ENCODE measurements at regions not wholly inside any gene's neighbourhood (a gene's known extent, or its start where the extent isn't known, plus 50 kb on each side); places are given as distances from the start of the nearest gene placed in this dataset.

DNA sequence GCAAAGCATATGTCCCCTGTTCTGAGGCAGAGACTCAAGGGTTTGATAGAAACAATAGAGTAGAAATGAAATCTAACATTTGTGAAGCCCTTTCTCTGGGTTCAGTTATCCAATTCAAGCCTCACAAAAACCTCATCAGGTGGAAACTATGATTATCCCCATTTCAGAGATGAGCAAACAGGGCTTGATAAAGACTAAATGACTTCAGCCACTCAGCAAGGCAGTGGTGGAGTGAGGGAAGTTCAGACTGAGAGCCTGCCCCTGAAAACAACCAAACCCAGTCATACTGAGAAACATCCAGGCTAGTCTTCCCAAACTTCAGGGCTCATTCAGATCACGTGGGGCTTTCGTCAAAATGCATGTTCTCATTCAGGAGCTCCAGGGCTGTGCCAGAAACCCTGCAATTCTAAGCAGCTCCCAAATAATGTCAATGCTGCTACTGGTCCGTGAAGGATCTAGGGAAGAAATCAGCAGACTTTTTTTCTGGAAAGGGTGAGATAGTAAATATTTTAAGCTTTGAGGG lies 109.6 kb upstream of the KIT start:
- DNase-seq: no peak

DNA sequence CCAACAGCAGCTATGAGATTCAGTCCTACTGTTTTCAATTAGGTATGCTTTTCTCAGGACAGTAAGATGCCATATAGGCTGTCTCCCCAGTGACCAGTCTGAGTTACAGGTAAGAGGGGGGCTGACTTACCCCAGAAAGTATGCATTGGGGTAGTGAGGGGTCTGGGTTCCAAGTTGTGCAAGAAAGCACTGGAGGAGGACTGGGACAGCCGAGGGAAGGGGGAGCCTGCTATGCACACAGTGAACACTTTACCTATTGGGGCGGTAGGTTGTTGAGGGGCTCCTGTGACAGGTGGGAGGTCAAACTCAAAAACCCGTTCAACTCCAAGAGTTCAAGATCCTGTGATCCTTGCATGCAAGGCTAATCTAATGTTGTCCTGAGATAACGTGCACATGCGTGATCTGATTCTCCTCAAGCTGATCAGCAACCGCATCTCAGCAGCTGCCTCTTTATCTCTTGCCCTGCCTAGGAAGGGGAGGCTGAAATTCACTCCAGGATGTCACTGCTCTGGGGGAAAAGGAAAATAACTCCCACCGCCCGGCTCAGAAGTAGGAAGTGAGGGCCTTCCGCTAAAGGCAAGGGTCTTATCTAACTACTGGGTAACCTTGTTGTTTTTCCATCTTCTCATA lies 108.8 kb upstream of the KIT start:
- DNase-seq: no peak

DNA sequence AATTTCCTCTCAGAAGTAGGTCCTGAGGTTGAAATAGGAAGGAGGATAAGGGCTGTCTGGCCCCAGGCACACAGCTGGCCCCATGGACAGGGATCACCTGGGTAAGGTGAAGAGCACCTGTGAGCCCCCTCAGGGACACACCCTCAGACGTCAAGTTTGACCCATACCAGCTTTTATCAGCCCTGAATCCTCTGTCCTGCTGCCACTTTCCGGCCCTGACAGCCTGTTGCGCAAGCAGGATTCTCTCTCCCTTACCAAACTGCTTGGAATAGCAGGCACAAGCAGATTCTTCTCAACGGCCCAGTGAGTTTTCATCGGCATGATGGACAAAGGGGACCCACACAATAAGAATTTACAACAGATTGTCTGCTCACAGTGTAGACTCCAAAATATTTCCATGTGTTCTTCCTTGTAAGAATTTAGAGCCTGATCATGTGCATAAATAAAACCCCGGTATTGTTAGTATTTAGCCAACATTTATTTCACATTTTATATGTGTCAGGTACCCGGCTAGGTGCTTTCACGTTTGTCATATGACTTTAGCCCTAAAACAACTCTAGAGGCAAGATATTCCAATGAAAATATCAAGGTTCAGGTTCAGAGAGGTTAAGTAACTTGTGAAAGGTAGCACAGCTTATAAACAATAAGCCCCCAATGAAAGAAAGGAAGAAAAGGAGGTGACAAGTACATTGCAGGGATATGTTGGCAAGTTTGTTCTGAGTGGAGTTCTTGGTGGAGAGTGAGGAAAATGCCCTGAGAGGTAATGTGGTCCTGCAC lies 107.2 kb upstream of the KIT start:
- DNase-seq: no peak

DNA sequence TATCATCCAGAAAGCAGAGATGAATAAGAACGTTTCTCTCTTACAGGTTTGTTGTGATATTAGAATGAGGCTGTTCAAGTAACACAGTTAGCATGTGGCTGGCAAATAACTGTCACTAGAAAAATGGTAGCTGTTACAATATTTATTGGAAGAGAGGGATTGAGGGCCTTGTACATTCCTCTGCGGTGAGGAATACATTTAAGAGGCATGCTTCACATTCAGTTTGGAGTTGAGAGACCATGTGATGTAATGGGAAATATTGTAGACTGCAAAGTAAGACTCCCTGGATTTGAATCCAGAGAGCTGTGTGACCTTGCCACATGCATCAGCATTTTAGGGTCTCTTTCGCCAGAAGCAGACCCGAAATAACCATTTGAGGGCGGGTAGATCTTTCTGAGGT lies 104.8 kb upstream of the KIT start:
- DNase-seq: no peak

DNA sequence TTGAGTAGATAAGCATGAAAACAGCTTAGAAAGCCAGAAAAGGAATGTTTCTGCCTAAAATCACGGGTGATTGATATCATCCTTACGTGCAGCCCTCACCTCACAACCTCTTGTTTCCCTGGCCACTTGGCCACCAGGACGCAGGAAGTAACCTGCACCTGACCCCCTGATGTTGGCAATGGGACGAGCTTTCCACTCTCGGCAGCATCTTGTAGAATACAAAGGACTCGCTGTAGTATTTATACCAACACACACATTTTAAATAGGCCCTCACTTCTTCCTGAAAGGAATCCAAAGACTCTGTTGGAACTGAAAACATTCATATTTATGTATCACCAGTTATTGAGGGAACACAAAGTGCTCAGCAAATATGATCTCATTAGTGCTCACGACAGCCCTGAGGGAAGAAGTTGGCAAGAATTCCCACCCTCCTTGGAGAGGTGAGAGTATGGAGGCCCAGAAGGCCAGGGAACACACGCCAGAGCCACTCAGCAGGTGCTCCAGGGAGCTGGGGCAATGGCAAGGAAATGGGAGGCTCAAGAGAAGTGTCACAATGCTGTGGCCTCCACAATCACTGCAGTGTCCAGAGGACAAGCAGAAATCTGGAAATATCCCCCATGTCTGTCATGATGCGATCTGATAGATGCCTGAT lies 103.3 kb upstream of the KIT start:
- no peak for DNase-seq

DNA sequence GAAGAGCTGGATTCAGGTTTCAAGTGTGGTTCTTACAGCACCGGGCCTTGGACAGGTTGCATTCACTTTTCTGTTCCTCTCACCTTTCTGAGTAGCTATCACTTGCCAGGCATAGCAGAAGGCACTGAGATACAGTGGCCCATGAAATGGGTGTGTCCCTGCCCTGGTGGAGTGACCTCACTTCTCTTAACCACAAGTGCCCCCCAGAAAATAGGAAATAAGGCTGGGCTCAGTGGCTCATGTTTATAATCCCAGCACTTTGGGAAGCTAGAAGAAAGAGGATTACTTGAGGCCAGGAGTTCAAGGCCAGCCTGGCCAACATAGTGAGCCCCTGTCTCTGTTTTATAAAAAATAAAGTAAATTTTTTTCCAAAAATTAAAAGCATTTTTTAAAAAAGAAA lies 101.7 kb upstream of the KIT start:
- no peak for DNase-seq

DNA sequence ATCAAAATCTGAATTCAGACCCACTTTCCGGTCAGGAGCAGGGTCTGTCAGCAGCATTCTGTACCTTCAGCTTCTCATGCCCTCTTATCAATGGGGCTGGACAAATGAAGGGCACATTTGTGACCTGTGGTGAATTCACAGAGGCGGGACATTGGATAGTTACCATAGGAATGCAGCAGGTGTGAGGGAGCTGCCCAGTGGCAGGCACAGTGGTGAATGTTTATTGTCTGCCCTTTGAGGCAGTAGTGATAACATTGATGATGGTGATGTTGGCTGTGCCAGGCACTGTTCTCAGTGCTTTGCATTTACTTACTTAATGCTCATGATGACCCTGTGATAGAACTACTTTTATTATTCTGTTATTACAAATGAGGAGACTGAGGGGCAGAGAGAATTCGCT lies 101.2 kb upstream of the KIT start:
- DNase-seq: no peak

DNA sequence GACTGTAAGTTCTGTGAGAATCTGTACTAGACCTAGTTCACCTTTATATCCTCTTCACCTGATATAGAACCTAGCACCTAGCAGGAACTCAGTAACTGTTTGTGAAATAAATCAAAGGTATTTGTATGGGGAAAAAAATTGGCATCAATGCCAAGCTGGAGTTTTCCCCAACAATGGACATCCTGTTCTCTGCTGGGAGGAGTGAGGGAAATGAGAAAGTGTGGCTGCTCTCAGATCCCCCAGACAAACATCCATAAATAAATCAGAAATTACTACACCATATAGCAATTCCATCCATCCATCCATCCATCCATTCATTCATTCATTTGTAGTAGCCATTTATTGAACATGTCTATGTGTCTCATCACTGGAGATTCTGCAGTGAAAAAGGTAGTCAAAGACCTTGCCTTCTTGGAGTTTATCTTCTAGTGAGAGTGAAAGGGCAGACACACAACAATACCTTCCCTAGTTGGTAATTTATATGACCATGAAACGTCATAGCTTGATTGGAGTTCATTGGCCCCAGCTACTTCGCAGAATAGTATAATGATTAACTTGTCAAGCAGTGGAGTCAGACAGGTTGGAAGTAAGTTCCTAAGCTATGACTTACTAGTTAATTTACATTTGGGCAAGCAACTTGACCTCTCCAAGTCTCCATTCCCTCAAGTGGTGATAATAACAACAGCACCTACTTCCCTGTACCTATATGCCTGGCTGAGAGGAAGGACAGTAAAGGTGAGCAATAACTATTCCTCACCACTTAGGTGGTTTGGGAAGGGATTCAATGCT lies 98.7 kb upstream of the KIT start:
- DNase-seq: no peak

DNA sequence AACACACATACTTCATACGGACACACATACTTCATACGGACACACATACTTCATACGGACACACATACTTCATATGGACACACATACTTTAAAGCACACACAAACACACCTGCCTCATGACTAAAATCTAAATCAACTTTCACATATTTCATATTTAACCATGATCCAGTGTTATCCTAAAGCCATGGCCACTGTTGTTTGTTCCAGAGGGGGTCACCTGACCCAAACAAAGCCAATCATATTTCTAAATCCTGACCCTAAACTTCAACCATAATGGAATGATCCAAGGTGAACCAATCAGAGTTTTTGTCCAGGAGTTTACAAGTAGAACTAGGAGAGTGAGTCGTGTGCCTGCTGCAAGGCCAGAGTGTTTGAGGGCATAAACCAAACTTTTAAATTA lies 97.2 kb upstream of the KIT start:
- no peak for DNase-seq

DNA sequence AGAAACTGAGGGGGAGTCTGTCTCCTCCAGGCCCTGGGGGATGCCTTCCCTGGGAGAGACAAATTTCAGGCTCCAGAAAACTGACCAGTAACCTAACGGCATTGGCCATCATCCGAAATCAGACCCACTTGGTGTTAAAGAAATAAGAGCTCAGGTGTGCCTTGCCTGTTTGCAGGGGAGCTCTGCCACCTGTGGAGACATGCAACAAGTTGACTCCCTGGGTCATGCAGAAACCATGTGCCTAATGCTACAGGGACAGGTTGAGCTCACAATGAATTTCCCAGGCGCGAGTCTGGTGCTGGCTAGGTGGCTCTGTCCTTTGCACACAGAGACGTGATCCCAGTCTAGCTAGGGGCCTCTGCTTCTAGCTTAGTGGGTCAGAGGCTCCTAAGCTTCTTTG lies 95.8 kb upstream of the KIT start:
- DNase-seq: no peak

DNA sequence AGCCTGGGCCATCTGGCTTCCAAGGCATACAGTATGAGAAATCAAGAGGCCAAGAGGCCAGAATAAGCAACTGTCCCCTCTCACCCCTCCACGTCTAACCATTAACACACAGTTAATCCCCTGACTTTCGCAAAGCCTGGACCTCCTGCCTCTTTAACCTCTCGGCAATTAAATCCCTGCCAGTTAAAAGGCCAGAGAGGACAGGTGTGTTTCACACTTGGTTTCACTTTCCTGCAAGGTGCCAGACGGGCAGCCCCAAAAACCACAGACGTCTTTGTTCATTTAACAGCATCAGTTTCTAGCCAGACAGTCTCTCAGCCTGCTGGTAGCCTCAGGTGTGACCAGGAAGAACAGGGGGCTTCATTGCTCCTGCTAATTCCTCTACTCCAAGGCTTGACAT lies 91.1 kb upstream of the KIT start:
- peak in 1 of 2 donors; percentile 12 for DNase-seq

DNA sequence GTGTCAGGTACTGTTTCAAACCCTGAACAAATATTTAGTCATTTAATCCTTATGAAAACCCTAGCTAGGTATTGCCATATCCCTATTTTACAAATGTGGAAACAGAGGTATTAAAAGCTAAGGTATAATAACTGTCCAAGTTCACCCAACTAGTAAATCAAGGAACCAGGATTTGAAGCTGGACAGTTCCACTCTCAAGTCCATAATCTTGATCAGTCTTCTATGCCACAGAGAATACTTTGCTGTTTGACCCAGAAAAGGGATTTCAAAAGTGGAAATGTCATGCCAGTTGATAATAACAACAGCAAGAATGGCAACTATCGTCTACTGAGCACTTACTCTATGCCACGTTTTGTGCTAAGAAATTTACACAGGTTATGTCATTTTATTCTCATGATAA lies 90.4 kb upstream of the KIT start:
- no peak for DNase-seq

DNA sequence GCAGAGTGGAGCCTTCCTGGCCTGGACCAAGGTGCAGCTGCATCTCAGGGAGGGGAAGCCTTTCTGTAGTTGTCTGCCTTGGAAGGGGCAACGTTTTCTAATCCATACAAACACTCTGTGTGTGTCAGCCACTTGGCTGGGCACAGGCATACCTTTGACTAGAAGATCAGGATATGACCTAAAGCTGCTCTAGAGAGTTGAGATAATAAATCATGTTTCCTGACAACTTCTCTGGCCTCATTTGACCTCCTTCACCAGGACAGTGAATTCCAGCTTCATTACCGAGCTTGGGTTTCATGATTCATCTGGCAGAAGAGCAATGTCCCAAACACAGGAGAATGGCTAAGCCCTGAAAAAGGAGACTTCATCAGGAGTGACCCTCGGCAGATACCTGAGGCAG lies 89.6 kb upstream of the KIT start:
- DNase-seq: no peak

DNA sequence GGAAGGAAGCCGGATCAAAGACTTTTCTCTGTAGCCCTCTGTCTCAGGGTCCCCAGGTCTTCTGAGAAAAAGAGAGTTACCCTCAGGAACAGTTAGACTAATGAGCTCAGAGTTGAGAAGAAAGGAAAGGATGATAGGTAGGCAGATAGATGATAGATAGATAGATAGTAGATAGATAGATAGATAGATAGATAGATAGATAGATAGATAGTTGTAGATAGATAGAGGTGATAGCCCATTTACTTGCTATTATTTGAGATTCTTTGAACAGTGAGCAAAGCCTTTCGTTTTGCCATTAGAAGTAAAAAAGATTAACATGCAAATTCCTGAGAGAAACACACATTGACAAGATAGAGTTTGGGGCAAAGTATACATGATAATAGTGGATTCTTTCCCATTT lies 86.9 kb upstream of the KIT start:
- DNase-seq: no peak

DNA sequence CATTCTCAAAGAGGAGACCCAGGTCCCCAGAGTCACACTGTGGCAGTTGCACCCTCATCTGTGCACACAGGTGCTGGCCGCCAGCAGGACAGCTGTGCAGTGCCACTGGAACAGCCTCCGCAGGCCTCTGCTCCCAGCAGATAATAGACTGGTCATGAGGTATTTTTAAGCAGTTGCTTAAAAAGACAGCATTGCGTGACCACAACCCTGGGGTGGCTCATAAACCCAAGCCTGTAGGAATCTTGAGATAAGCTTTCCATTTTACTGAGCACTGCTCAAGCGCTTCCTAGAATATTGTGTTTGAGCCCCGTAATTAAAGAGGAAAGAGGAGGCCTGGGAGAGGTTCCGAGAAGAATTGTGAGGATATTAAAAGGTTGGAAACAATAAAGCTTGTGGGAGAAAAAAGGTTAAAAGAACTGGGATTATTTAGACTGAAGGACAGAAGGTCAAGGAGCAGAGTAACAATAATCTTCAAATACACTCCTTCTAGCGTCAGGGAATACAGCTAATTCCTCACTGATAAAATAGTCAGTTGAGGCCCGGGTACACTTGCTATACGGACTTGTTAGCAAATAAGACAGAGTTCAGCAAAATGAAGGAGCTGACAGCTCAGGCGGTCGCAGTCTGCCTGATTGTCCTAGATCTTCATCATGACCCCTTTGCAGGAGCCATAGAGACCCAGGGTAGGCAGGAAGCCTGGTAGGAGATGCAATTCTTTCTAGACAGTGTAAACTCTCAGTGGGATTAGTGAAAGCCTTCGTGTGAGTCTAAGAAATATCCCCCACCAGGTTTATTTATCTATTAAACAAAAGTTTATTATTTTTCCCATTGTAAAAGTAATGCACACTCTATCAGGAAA lies 86.2 kb upstream of the KIT start:
- no peak for DNase-seq

DNA sequence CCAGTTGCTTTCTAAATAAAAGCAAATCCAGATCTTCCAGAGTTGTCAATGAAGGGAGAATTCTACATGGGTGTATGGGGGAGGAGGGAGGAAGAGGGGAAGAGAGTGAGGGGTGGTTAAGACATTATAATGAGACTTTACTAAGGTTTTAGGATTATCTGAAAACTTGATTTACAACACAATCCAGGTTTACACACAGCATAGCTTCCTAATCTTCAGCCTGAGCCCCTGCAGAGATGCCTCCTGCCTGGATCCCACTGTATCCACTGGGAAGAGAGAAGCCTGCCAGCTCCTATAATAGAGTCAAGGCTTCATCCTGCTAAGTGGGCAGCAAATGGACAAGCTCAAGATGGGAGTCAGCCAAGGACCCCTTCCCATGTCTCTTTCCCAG lies 85.6 kb upstream of the KIT start:
- DNase-seq: no peak

DNA sequence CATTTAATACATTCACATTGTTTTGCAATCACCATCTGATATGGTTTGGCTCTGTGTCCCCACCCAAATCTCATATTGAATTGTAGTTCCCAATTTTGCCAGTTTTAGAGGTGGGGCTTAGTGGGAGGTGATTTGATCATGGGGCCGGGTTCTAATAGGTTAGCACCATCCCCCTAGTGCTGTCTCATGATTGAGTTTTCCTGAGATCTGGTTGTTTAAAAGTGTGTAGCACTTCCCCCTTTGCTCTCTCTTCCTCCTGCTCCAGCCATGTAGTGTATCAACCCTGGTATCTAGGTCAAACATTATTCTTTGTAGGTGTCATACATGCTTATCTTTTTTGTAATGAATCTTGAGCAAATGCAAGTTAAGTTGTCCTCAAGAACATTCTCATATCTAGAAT lies 83.3 kb upstream of the KIT start:
- no peak for DNase-seq

DNA sequence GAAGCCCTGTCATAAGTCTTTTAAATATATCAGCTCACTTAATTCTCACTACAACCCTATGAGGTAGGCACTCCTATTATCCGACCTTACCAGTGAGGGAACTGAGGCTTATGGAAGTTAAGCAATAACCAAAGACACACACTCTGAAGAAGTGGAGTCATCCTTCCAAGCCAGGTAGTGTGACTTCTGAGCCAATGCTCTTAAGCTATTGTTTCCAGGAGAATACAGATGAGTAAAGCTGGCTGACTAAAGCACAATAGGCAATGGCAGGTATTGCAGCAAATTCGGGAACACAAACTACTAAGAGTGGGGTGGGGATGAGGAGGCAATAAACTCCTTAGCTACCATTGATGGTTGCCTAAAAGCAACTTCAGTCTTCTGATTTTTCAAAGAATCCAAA lies 81.8 kb upstream of the KIT start:
- DNase-seq: no peak

DNA sequence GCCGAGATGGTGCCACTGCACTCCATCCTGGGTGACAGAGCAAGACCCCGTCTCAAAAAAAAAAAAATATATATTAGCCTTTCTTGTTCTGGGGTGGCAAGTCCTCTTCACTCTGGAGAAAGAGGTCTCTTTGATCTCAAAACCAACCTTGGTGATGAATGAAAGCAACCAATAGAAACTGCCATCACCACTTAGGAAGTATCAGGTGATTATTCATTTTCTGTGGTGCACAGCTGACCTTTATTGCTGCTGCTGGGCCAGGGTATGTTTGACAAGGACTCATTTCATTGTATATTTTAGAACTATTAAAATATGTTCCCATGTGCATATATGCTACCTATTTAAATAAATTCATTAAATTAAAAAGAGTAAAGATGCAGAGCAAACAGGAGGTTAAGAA lies 76.0 kb upstream of the KIT start:
- no peak for DNase-seq

DNA sequence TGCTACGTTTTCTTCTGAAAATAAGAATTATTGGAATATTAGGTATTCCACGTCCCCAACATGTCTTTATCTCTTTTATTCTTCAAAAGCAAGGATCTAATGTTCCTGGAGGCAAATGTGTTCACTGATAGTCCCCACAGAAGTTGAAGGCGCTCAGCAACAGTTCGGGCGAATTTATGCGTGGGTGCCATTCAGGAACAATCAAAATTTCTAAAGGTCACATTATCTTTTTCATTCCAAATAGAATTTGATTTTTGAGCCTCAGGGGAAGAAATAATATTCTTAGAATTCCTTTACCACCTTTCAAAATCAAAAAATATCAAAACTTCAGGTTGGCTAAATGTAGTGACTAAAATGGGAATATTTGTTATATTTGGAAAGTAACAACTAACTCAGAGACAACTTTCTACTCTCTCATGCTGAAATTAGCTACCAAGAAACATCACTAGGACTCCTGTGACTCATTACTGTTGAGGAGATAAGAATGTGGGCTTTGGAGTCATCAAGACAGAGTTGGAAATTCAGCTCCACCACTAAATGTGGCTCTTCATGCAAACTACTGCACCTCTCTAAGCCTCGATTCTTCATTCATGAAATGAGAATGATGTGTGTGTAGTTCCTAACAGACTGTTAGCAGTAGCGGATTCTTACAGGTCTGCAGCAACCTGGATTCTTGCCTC lies 72.3 kb upstream of the KIT start:
- no peak for DNase-seq

DNA sequence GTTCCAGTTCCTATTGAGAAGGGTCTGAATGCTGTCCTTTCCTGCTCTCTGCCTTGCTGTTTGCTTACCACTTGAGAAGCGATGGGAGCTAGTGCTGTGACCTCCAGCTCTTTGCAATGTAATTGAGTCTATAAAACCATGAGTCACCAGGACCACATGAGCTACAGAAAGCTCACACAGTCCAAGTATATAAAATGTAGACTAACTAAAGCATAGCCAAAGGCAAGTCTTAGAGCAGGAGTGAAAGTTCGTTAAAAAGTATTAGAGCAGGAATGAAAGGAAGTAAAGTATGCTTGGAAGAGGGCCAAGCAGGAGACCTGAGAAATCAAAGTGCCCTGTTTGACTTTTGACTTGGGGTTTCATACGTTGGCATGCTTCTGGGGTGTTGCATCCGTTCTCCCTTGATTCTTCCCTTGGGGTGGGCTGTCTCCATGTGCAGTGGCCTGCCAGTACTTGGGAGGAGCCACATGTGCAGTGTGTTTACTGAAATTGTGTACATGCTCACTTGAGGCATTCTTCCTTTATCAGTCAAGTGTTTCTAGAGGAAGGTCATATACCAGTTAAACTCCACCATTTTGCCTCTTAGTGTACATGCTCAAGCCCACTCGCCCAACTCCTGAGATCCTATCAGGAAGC lies 71.3 kb upstream of the KIT start:
- DNase-seq: no peak

Measured in CD4-positive, alpha-beta T cell treated with Interleukin-4 for 1 hour (primary cell).